ENCODE measurements at regions not wholly inside any gene's neighbourhood (a gene's known extent, or its start where the extent isn't known, plus 50 kb on each side); places are given as distances from the start of the nearest gene placed in this dataset.

DNA sequence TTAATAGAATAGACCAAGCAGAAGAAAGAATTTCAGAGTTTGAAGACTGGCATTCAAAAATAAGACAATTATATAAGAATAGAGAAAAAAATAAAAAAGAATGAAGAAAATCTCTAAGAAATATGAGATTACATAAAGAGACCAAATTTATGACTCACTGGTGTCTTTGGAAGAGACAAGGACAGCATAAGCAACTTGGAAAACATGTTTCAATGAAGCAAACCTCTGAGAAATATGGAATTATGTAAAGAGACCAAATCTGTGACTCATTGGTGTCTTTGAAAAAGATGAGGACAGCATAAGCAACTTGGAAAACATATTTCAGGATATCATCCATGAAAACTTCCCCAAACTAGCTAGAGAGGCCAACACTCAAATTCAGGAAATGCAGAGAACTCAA is 60.4 kb upstream of the LYPLAL1 start:
- no peak for DNase-seq (ENCODE audit: low spot score)
- Mint-ChIP-seq H3K4me3 (no peak overlapping the region), H3K4me1 (ENCODE audit: low read depth) (no peaks in the 10 kb centered on the region), H3K27me3 (ENCODE audit: low read depth) (no peaks in the 10 kb centered on the region), H3K27ac (no peak overlapping the region), H3K36me3 (ENCODE audit: low read depth) (no peaks in the 10 kb centered on the region), H3K9me3 (peaks cover 4% of the 10 kb centered on the region)

DNA sequence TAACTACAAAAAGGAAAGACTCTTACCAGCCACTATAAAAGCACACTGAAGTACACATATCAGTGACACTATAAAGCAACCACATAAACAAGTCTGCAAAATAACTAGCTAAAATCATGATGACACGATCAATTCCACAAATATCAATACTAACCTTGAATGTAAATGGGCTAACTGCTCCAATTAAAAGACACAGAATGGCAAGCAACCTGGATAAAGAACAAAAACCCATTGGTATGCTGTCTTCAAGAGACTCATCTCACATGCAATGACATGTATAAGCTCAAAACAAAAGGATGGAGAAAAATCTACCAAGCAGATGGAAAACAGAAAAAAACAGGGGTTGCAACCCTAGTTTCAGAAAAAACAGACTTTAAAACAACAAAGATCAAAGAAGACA is 59.7 kb upstream of the LYPLAL1 start:
- H3K9me3 Mint-ChIP-seq: peaks cover 4% of the 10 kb centered on the region
- H3K27ac Mint-ChIP-seq: no peak overlapping the region
- DNase-seq (ENCODE audit: low spot score): no peak
- H3K4me1 Mint-ChIP-seq (ENCODE audit: low read depth): no peaks in the 10 kb centered on the region
- no peaks in the 10 kb centered on the region for H3K36me3 Mint-ChIP-seq (ENCODE audit: low read depth)
- H3K27me3 Mint-ChIP-seq (ENCODE audit: low read depth): no peaks in the 10 kb centered on the region
- H3K4me3 Mint-ChIP-seq: no peak overlapping the region

DNA sequence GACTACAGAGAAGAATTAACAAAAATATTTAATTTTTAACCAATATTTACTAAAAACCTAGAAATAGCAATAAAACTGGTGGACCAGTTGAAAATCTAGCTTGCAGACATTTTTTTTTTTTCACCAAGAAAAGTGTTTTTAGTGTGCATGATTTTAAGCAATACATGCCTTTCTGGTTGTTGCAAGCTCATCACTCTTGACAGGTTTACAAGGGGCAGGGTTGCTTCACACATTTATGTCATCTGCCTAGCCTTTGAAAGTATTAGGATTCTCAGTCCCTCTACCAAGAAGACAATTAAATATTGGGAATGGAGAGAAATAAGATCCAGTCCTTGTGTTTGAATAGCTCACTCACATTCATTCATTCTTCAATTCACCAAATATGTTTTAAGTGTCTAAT is 53.8 kb upstream of the LYPLAL1 start:
- H3K27me3 Mint-ChIP-seq (ENCODE audit: low read depth): no peaks in the 10 kb centered on the region
- no peaks in the 10 kb centered on the region for H3K36me3 Mint-ChIP-seq (ENCODE audit: low read depth)
- DNase-seq (ENCODE audit: low spot score): no peak
- H3K4me3 Mint-ChIP-seq: no peak overlapping the region
- H3K4me1 Mint-ChIP-seq (ENCODE audit: low read depth): no peaks in the 10 kb centered on the region
- no peak overlapping the region for H3K27ac Mint-ChIP-seq
- no peaks in the 10 kb centered on the region for H3K9me3 Mint-ChIP-seq

DNA sequence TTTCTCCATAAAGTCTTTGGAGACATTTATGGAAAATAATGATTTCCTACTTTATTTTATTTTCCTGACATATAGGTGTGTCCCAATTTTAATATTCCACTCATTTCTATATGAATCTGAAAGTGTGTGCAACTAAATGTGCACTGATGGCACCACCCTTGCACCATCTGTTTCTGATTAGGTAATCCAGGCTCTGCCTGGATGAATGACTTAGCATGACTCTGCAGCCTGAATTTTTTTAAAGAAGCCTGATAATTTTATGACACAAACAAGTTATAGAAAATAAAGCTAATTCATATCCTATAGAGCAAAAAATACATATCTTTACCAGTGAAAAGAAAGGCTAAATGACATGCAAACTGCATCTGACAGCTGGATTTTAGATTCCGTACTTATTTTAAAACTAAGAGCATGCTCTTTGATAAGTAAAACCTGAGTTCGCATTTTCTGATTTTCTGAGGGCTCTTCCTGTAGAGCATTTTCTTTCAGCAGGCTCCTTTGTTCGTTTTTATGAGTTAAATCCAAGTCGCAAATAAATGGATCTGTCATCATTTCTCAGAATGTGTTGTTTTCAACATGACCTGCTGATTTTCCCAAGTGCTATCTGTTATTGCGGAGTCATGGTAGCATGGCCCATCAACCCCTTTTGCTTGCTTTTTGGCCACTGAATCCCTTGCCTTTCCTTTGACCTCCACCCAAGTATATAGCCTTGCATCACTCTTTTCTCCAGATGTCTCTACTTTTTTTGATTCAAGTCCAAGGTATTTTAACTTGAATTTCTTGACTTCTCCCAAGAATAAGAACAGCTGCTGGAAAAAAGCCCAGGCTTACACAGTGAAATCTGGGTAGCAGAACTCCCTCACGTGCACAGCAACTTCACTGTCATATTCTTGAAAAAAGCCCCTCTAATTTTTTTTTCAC is 52.8 kb upstream of the LYPLAL1 start:
- no peak overlapping the region for H3K27ac Mint-ChIP-seq
- no peaks in the 10 kb centered on the region for H3K9me3 Mint-ChIP-seq
- H3K36me3 Mint-ChIP-seq (ENCODE audit: low read depth): no peaks in the 10 kb centered on the region
- H3K4me3 Mint-ChIP-seq: no peak overlapping the region
- H3K4me1 Mint-ChIP-seq (ENCODE audit: low read depth): no peaks in the 10 kb centered on the region
- H3K27me3 Mint-ChIP-seq (ENCODE audit: low read depth): no peaks in the 10 kb centered on the region
- DNase-seq (ENCODE audit: low spot score): no peak

DNA sequence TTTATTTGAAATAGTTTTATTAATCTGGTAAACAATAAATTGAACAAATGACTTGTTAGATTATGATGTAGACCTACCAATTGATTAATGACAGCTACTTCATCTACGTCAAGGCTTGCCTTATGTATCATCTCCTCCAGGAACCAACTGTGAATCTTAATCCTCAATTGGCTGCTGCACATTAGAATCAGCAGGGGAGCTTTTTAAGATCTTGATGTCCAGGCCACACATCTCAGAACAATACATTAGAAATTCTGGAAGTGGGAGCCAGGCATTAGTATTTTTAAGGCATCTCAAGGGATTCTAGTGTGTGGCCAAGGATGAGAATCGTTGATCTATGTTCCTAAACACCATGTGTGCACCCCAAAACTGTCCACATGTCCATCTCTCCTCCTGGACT is 52.0 kb upstream of the LYPLAL1 start:
- H3K9me3 Mint-ChIP-seq: no peaks in the 10 kb centered on the region
- H3K36me3 Mint-ChIP-seq (ENCODE audit: low read depth): no peaks in the 10 kb centered on the region
- DNase-seq (ENCODE audit: low spot score): no peak
- no peak overlapping the region for H3K27ac Mint-ChIP-seq
- no peaks in the 10 kb centered on the region for H3K4me1 Mint-ChIP-seq (ENCODE audit: low read depth)
- no peaks in the 10 kb centered on the region for H3K27me3 Mint-ChIP-seq (ENCODE audit: low read depth)
- H3K4me3 Mint-ChIP-seq: no peak overlapping the region

DNA sequence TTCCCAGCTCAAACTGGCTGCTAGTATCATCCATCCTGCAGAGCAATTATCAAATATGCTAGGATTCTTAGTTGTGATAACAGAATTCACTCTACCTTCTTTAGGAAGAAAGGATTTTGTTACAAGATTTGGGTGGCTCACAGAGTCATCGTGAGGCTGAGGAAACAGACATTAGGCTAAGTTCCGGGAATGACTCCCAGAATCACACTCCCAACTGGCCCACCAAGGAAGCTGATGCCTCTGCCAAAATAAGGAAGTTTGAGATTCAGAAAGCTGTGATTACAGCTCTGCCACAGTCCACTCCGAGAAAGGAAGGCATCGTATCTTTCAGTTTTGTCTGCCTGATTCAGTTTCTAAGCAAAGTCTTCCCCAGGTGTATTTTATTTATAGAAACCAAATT is 50.6 kb upstream of the LYPLAL1 start:
- Mint-ChIP-seq H3K36me3 (ENCODE audit: low read depth) (no peaks in the 10 kb centered on the region), H3K9me3 (no peaks in the 10 kb centered on the region)

More for the DNA sequence above, 50.6 kb upstream of the LYPLAL1 start:
- Mint-ChIP-seq H3K27ac (no peak overlapping the region), H3K27me3 (ENCODE audit: low read depth) (no peaks in the 10 kb centered on the region), H3K4me3 (no peak overlapping the region), H3K4me1 (ENCODE audit: low read depth) (no peaks in the 10 kb centered on the region)
- DNase-seq (ENCODE audit: low spot score): no peak

Data from T-helper 2 cell treated with Interferon-gamma antibody and Interleukin-4, amounts not matched to agents 5 μg/mL and 100 μg/mL, for 36 hours (primary cell).